ENCODE measurements at regions not wholly inside any gene's neighbourhood (a gene's known extent, or its start where the extent isn't known, plus 50 kb on each side); places are given as distances from the start of the nearest gene placed in this dataset.
"Not testable (repeated sequence)": the region's sequence is repeated elsewhere in the genome, so short reads cannot be mapped to it uniquely, and the experiment has no call there.

GRCh38 chr2:137873536-137874244 is 90.6 kb upstream of the HNMT start:
- ChIA-PET CTCF (no interaction called here), POLR2A (no interaction called here)

GRCh38 chr2:137879121-137879520 is 85.2 kb upstream of the HNMT start:
- CTCF ChIA-PET: no interaction called here
- POLR2A ChIA-PET: no interaction called here

- POLR2A ChIA-PET: no interaction called here
- CTCF ChIA-PET: no interaction called here
These were observed 82.6 kb upstream of the HNMT start for GRCh38 chr2:137881711-137882110.

GRCh38 chr2:137886083-137886831 is 78.0 kb upstream of the HNMT start:
- CTCF ChIA-PET: no interaction called here
- POLR2A ChIA-PET: no interaction called here

GRCh38 chr2:137888845-137889244 is 75.4 kb upstream of the HNMT start:
- ChIA-PET POLR2A (no interaction called here), CTCF (no interaction called here)

- POLR2A ChIA-PET: no interaction called here
- CTCF ChIA-PET: no interaction called here
These were observed 71.5 kb upstream of the HNMT start for GRCh38 chr2:137892739-137893138.

DNA sequence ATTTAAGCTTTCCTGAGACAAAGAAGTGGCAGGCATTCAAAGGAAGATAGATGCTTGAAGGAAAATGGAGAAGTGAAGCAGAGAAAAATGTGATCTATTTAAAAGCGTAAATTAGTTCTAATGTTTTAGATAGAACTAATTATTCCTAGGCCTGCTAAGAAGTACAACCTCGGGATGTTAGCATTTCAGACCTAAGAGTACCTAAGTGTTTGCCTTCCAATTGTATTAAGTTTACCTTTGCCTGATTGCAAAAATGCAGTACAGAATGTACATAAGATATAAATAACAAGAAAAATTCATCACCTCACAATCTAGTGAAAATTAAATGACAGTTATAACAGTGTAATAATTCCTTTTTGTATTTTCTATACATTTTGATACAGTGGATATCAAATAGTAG is 71.1 kb upstream of the HNMT start:
- ChIA-PET POLR2A (no interaction called here), CTCF (no interaction called here)

- ChIA-PET CTCF (no interaction called here), POLR2A (no interaction called here)
These were observed 67.8 kb upstream of the HNMT start for GRCh38 chr2:137896467-137896866.

DNA sequence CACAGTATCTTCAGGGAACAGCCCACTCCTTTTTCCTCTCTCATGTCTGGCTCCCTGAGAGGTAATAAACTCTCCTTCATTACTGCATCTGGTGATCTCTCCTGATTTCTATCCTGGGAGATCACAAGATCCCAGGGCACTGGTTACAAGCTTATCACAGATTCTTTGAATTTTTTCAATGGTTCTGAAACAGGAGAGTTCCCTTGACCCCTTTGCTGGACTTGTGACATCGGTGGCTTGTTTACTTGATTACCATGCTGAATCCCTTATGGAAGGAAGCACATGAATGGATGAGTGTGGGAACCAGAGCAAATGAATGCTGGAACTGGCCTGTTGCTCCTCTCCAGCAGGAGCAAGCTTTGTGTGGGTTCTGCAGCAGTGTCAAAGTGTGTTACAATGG is 67.2 kb upstream of the HNMT start:
- CTCF ChIA-PET: no interaction called here

GRCh38 chr2:137900421-137901141 is 63.7 kb upstream of the HNMT start:
- ChIA-PET POLR2A (no interaction called here), CTCF (no interaction called here)

More for the DNA sequence above, 67.2 kb upstream of the HNMT start:
- POLR2A ChIA-PET: no interaction called here

GRCh38 chr2:137910641-137911040 is 53.6 kb upstream of the HNMT start:
- POLR2A ChIA-PET: no interaction called here
- CTCF ChIA-PET: no interaction called here

DNA sequence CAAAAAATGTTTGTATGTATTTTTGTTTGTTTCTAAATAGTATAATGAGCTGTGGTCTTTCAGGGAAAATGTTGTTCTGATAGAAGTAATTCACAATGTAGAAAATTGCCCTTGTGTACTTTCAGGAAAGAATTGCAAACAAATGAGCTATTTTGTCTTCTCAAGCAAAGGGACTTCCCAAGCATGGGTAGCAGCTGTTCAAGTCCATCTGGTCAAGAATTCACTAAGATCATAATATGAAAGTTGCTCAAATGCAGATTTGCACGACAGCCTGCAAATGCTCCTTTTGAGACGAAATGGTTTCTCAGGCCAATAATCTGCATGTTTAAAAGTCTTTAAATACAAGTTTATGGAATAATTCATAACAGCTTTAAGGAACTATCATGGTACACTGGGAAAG is 51.9 kb upstream of the HNMT start:
- ChIA-PET CTCF (no interaction called here), POLR2A (no interaction called here)

GRCh38 chr2:137913169-137913568 is 51.1 kb upstream of the HNMT start:
- CTCF ChIA-PET: no interaction called here
- POLR2A ChIA-PET: no interaction called here

DNA sequence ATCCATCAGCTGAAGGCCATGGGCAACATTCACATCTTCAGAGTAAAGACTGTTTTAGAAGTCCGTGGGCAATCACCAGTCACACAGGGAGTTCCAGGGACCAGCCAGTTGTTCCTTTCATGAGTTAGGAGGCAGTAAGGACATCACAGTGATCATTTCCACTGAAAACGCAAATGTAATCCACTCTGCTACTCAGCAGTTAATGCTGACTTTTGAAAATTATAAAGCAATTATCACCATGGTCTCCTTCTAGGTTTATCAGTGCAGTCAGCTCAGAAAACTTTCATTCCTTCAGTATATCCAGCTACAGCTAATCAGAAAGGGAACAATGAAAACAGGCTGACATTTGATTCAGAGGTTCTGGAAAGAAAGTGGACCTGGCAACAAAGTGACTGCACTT is 50.6 kb upstream of the HNMT start:
- POLR2A ChIA-PET, CTCF ChIA-PET: not testable (repeated sequence)
